ENCODE measurements at regions not wholly inside any gene's neighbourhood (a gene's known extent, or its start where the extent isn't known, plus 50 kb on each side); places are given as distances from the start of the nearest gene placed in this dataset.

- Histone ChIP-seq H3K9me3 (ENCODE audit: control extremely low read depth in 1 of 3, control insufficient read depth in 2 of 3, insufficient read depth in 1 of 3, low read length in 2 of 3) (no peaks in the 10 kb centered on the region), H4K20me1 (ENCODE audit: control insufficient read depth, insufficient read depth, low read length, poor library complexity, severe bottlenecking) (no peaks in the 10 kb centered on the region), H3K27me3 (replicated peaks in 1 of 4; ENCODE audit: control extremely low read depth in 1 of 4, control insufficient read depth in 3 of 4, insufficient read depth in 4 of 4, low read length in 3 of 4) (no peaks in the 10 kb centered on the region), H3K9ac (ENCODE audit: low read length) (no peak overlapping the region), H3K36me3 (replicated peaks in 1 of 2; ENCODE audit: control extremely low read depth in 1 of 2, control insufficient read depth in 1 of 2, extremely low read depth in 1 of 2, insufficient read depth in 2 of 2, low read length in 1 of 2) (no peaks in the 10 kb centered on the region), H3K4me3 (ENCODE audit: control extremely low read depth in 1 of 5, extremely low read depth in 1 of 5, insufficient read depth in 1 of 5, low read depth in 2 of 5, low read length in 4 of 5) (no peak overlapping the region), H3K4me2 (replicated peaks; ENCODE audit: low read depth, low read length, poor library complexity, severe bottlenecking) (no peak overlapping the region), H3K27ac (ENCODE audit: low read length in 2 of 2) (no peak overlapping the region), H2AFZ (ENCODE audit: insufficient read depth, low read depth, low read length, poor library complexity, severe bottlenecking) (no peak overlapping the region), H3K4me1 (ENCODE audit: control insufficient read depth in 2 of 2, insufficient read depth in 2 of 2, low read length in 2 of 2) (no peaks in the 10 kb centered on the region), H3K79me2 (ENCODE audit: control insufficient read depth, insufficient read depth, low read length) (no peaks in the 10 kb centered on the region)
- Mint-ChIP-seq H3K27ac (no peak overlapping the region), H3K9me3 (ENCODE audit: insufficient read depth) (peaks cover 6% of the 10 kb centered on the region), H3K4me1 (no peaks in the 10 kb centered on the region), H3K4me3 (no peak overlapping the region), H3K27me3 (no peaks in the 10 kb centered on the region)
- no peak for ATAC-seq (ENCODE audit: low read depth)
- intact Hi-C loops (cut with micrococcal nuclease) = no loop called here
- CTCF ChIA-PET = no interaction called here
- no CpG with 5 or more reads among the region's 1 CpG for WGBS (ENCODE audit: insufficient coverage)
- no peak for DNase-seq
- POLR2A ChIA-PET = no interaction called here
- no peak for TF ChIP-seq CTCF (IDR thresholded peaks at IDR 0.05)
- no peak for TF ChIP-seq EZH2 (IDR thresholded peaks at IDR 0.05; ENCODE audit: borderline replicate concordance, insufficient read depth, low read depth, low read length, poor library complexity, severe bottlenecking)
These were observed 182.2 kb downstream of the AMY1C start for GRCh38 chr1:103931891-103932290.

GRCh38 chr1:103937763-103938357 lies 188.2 kb downstream of the AMY1C start:
- H3K4me3 ChIP-seq (ENCODE audit: control extremely low read depth in 1 of 5, extremely low read depth in 1 of 5, insufficient read depth in 1 of 5, low read depth in 2 of 5, low read length in 4 of 5) = no peak overlapping the region
- H3K4me1 ChIP-seq (ENCODE audit: control insufficient read depth in 2 of 2, insufficient read depth in 2 of 2, low read length in 2 of 2) = no peaks in the 10 kb centered on the region
- H2AFZ ChIP-seq (ENCODE audit: insufficient read depth, low read depth, low read length, poor library complexity, severe bottlenecking) = peak overlapping the region; percentile 42
- CTCF ChIA-PET = no interaction called here
- no peaks in the 10 kb centered on the region for H3K4me1 Mint-ChIP-seq
- H3K4me2 ChIP-seq (replicated peaks; ENCODE audit: low read depth, low read length, poor library complexity, severe bottlenecking) = no peak overlapping the region
- peak overlapping the region; percentile 35 for H3K4me3 Mint-ChIP-seq
- H3K27me3 ChIP-seq (replicated peaks in 1 of 4; ENCODE audit: control extremely low read depth in 1 of 4, control insufficient read depth in 3 of 4, insufficient read depth in 4 of 4, low read length in 3 of 4) = no peaks in the 10 kb centered on the region
- no peak overlapping the region for H3K9ac ChIP-seq (ENCODE audit: low read length)
- ATAC-seq (ENCODE audit: low read depth) (no peak), DNase-seq (no peak)
- no peaks in the 10 kb centered on the region for H4K20me1 ChIP-seq (ENCODE audit: control insufficient read depth, insufficient read depth, low read length, poor library complexity, severe bottlenecking)
- H3K27ac Mint-ChIP-seq = peak overlapping the region; percentile 22
- TF ChIP-seq EZH2 (IDR thresholded peaks at IDR 0.05; ENCODE audit: borderline replicate concordance, insufficient read depth, low read depth, low read length, poor library complexity, severe bottlenecking) = no peak
- no peak for TF ChIP-seq CTCF (IDR thresholded peaks at IDR 0.05)
- intact Hi-C loops (cut with micrococcal nuclease) = no loop called here
- no peaks in the 10 kb centered on the region for H3K79me2 ChIP-seq (ENCODE audit: control insufficient read depth, insufficient read depth, low read length)
- H3K36me3 ChIP-seq (replicated peaks in 1 of 2; ENCODE audit: control extremely low read depth in 1 of 2, control insufficient read depth in 1 of 2, extremely low read depth in 1 of 2, insufficient read depth in 2 of 2, low read length in 1 of 2) = no peaks in the 10 kb centered on the region
- no peaks in the 10 kb centered on the region for H3K9me3 ChIP-seq (ENCODE audit: control extremely low read depth in 1 of 3, control insufficient read depth in 2 of 3, insufficient read depth in 1 of 3, low read length in 2 of 3)
- POLR2A ChIA-PET = no interaction called here
- 40% methylated on average over 1 of the region's 4 CpGs for WGBS (ENCODE audit: insufficient coverage)
- H3K27ac ChIP-seq (ENCODE audit: low read length in 2 of 2) = peak overlapping the region in 1 of 2 donors; percentile 27
- H3K9me3 Mint-ChIP-seq (ENCODE audit: insufficient read depth) = peaks cover 2% of the 10 kb centered on the region
- H3K27me3 Mint-ChIP-seq = no peaks in the 10 kb centered on the region
